Tibial nerve (tissue), 3 donors: ENCODE measurements at regions not wholly inside any gene's neighbourhood (a gene's known extent, or its start where the extent isn't known, plus 50 kb on each side); places are given as distances from the start of the nearest gene placed in this dataset.

Experiments used
- CTCF ChIP-seq, 5 experiments: fragments of 200-600 bp in 3 of 5; fragments of 450-650 bp in 2 of 5; sonication (generic) in 3 of 5; IDR thresholded peaks; one replicate each; pipeline ENCODE4 v1.5.1; 2016 to 2019; ENCODE audit warnings: antibody characterized with exemption in 5 of 5, mild to moderate bottlenecking in 3 of 5, moderate library complexity in 2 of 5
- POLR2A ChIP-seq, 2 donors: fragments of 450-650 bp; IDR thresholded peaks; one replicate each; pipeline ENCODE4 v1.6.1; 2017; ENCODE audit warnings: antibody characterized with exemption in 2 of 2, mild to moderate bottlenecking in 2 of 2, moderate library complexity in 2 of 2

- TF ChIP-seq CTCF (IDR thresholded peaks at IDR 0.05) (no peak), POLR2A (IDR thresholded peaks at IDR 0.05) (no peak)
Observed at GRCh38 chr3:40841570-40842109, 316.9 kb downstream of the ZNF621 start.
